Gastroesophageal sphincter (tissue), 4 donors: ENCODE measurements at regions not wholly inside any gene's neighbourhood (a gene's known extent, or its start where the extent isn't known, plus 50 kb on each side); places are given as distances from the start of the nearest gene placed in this dataset.

ENCODE experiments used
- ATAC-seq: fragments of 150-250 bp; one replicate; pipeline ENCODE4 v1.9.1; 2016; ENCODE audit warnings: mild to moderate bottlenecking, moderate library complexity
- H3K27ac ChIP-seq, 4 donors: fragments of 200-600 bp; sonication (generic) in 3 of 4; 1 replicate in 3 of 4; 2 replicates in 1 of 4; pipeline ENCODE4 v1.5.1; 2016 to 2019
- H3K27me3 ChIP-seq: fragments of 200-600 bp; sonication (generic); one replicate; pipeline ENCODE4 v1.5.1; 2019
- H3K36me3 ChIP-seq, 2 donors: fragments of 200-600 bp; sonication (generic); one replicate each; pipeline ENCODE4 v1.5.1; 2019; ENCODE audit warnings: control low read depth in 1 of 2
- H3K4me1 ChIP-seq, 3 donors: fragments of 200-600 bp; sonication (generic); 1 replicate in 2 of 3; 2 replicates in 1 of 3; pipeline ENCODE4 v1.5.1; 2016 to 2019; ENCODE audit warnings: control low read depth in 2 of 3
- H3K4me3 ChIP-seq, 2 donors: fragments of 200-600 bp; sonication (generic); one replicate each; pipeline ENCODE4 v1.5.1; 2019; ENCODE audit warnings: mild to moderate bottlenecking in 1 of 2, moderate library complexity in 1 of 2
- H3K9me3 ChIP-seq, 3 donors: fragments of 200-600 bp; sonication (generic); one replicate each; pipeline ENCODE4 v1.5.1; 2017 to 2019; ENCODE audit warnings: control low read depth in 2 of 3
- EP300 ChIP-seq: sonication (generic); formaldehyde crosslinking; IDR thresholded peaks from one replicate; pipeline ENCODE4 v1.6.1; 2017; ENCODE audit warnings: antibody characterized with exemption, mild to moderate bottlenecking
- POLR2A ChIP-seq, 2 donors: fragments of 450-650 bp; IDR thresholded peaks; one replicate each; pipeline ENCODE4 v1.6.1; 2017; ENCODE audit warnings: antibody characterized with exemption in 2 of 2, mild to moderate bottlenecking in 2 of 2, moderate library complexity in 1 of 2
- POLR2AphosphoS5 ChIP-seq: sonication (generic); formaldehyde crosslinking; IDR thresholded peaks from one replicate; pipeline ENCODE4 v1.6.1; 2017; ENCODE audit warnings: antibody characterized with exemption
- WGBS, 2 donors: methylation state at CpG; one replicate each; pipeline ENCODE4 v1.1.5; 2018; ENCODE audit warnings: low coverage in 1 of 2; 5-methylcytosine and 5-hydroxymethylcytosine counted together
- TF ChIP-seq, protein P1 (sequence below), 4 experiments: fragments of 200-600 bp in 2 of 4; fragments of 450-650 bp in 2 of 4; sonication (generic) in 1 of 4; IDR thresholded peaks; one replicate each; pipeline ENCODE4 v1.5.1; 2017 to 2019; ENCODE audit warnings: antibody characterized with exemption in 4 of 4, mild to moderate bottlenecking in 2 of 4, moderate library complexity in 2 of 4

DNA sequence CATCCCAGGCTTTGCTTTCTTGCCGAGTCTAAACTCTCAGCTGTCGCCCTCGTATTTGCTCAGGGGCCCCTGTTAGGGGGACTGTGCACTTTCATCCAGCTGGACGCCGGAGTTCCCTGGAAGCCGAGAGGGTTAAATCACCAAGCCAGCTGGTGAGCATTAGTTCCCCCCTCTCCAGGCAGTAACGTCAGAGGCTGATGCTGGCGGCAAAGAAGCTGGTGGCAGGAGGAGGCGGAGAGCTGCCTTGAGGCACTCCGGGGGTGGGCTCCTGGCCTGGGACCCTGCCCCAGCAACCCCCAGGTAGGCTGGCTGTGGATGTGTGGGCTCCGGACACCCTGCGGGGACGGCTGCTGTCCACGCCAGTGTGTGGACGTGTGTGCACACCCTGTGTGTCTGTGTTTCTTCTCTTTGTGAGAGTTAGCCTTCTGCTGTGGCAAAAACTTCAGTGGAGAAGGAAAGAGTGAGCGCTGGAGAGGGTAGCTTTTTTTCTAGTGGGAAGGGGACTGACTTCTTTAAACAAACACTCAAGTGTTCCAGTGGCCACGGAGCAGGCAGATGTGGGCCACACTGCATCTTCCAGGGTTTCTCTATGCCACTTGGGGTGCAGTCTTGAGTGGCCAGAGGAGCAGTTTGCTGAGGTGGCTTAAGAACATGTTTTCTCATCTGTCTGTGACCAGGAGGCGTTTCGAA, 84.7 kb downstream of the GLI2 start:
- WGBS, 2 donors, result 38 to 40% methylated on average over 1 to 12 of the region's 19 CpGs
- TF ChIP-seq, protein P1, sequence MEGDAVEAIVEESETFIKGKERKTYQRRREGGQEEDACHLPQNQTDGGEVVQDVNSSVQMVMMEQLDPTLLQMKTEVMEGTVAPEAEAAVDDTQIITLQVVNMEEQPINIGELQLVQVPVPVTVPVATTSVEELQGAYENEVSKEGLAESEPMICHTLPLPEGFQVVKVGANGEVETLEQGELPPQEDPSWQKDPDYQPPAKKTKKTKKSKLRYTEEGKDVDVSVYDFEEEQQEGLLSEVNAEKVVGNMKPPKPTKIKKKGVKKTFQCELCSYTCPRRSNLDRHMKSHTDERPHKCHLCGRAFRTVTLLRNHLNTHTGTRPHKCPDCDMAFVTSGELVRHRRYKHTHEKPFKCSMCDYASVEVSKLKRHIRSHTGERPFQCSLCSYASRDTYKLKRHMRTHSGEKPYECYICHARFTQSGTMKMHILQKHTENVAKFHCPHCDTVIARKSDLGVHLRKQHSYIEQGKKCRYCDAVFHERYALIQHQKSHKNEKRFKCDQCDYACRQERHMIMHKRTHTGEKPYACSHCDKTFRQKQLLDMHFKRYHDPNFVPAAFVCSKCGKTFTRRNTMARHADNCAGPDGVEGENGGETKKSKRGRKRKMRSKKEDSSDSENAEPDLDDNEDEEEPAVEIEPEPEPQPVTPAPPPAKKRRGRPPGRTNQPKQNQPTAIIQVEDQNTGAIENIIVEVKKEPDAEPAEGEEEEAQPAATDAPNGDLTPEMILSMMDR (IDR thresholded peaks at IDR 0.05), result no peak
- TF ChIP-seq POLR2AphosphoS5 (peak; percentile 14), EP300 (no peak), POLR2A (IDR thresholded peaks at IDR 0.05) (no peak)
- H3K27ac ChIP-seq, result peak overlapping the region in 3 of 4 donors; percentile 4 to 56 (median 43)
- H3K4me3 ChIP-seq, result peak overlapping the region in 1 of 2 donors; percentile 27
- H3K9me3 ChIP-seq, result no peaks in the 10 kb centered on the region
- no peak for ATAC-seq
- H3K36me3 ChIP-seq, result no peaks in the 10 kb centered on the region
- H3K27me3 ChIP-seq, result no peaks in the 10 kb centered on the region
- peaks cover 0 to 51% (median 32%) of the 10 kb centered on the region in 3 donors for H3K4me1 ChIP-seq

DNA sequence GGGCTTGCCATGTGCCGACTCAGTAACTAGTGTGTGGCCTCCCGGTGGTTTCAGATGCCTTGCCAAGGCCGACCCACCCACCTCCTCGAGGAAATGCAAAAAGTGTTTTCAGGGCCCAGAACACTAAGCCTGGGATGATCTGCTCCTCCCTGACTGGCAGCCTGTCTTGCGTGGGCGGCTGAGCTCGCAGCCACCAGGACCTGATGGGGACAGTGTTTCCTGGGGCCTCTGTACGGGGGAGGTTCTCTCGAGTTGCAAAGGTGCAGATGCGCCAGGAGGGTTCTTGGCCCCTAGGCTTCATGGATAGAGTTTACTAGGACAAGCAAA, 85.2 kb downstream of the GLI2 start:
- peak overlapping the region in 3 of 4 donors; percentile 4 to 56 (median 43) for H3K27ac ChIP-seq

GRCh38 chr2:120821446-120822160, 85.9 kb downstream of the GLI2 start:
- TF ChIP-seq POLR2AphosphoS5 (no peak), EP300 (no peak), POLR2A (IDR thresholded peaks at IDR 0.05) (no peak)
- TF ChIP-seq, protein P1 (IDR thresholded peaks at IDR 0.05), result no peak
- no peak for ATAC-seq
- H3K27me3 ChIP-seq, result no peaks in the 10 kb centered on the region
- H3K27ac ChIP-seq, result peak overlapping the region in 1 of 4 donors; percentile 56
- H3K4me1 ChIP-seq, result peaks cover 0 to 63% (median 43%) of the 10 kb centered on the region in 3 donors
- 100% methylated on average over 1 of the region's 15 CpGs; no CpG with 5 or more reads in 1 of the 2 donors for WGBS, 2 donors
- no peaks in the 10 kb centered on the region for H3K36me3 ChIP-seq
- no peak overlapping the region for H3K4me3 ChIP-seq
- H3K9me3 ChIP-seq, result no peaks in the 10 kb centered on the region

More for the DNA sequence above, 85.2 kb downstream of the GLI2 start:
- ATAC-seq, result peak; percentile 10
- no peaks in the 10 kb centered on the region for H3K9me3 ChIP-seq
- no CpG with 5 or more reads among the region's 10 CpGs for WGBS, 2 donors
- TF ChIP-seq EP300 (no peak), POLR2A (IDR thresholded peaks at IDR 0.05) (no peak), POLR2AphosphoS5 (no peak)
- TF ChIP-seq, protein P1 (IDR thresholded peaks at IDR 0.05), result no peak
- H3K4me1 ChIP-seq, result peaks cover 0 to 56% (median 37%) of the 10 kb centered on the region in 3 donors
- no peaks in the 10 kb centered on the region for H3K27me3 ChIP-seq
- no peak overlapping the region for H3K4me3 ChIP-seq
- no peaks in the 10 kb centered on the region for H3K36me3 ChIP-seq

DNA sequence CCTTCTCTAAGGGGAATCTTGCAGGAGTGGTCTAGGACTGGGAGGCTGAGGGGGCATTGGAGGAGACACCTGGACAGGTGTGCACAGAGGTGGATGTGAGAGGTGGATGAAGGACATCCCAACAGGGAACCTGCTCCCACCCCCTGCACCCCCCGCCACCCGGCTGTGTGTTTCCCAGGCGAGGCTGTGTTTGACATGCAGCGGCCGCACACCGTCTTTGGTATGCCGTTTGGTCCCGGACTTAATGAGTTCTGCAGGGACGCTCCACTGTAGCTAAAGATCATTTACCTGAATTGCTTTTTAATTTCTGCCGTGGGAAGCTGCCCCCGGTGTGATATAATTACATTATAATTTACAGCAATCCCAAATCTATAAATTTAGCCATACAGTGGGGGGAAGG, 87.3 kb downstream of the GLI2 start:
- Histone ChIP-seq H3K36me3 (no peaks in the 10 kb centered on the region), H3K9me3 (no peaks in the 10 kb centered on the region), H3K27ac (no peak overlapping the region), H3K4me3 (no peak overlapping the region), H3K27me3 (no peaks in the 10 kb centered on the region), H3K4me1 (peaks cover 0 to 69% (median 47%) of the 10 kb centered on the region in 3 donors)
- TF ChIP-seq POLR2A (IDR thresholded peaks at IDR 0.05) (no peak), POLR2AphosphoS5 (no peak), EP300 (no peak)
- TF ChIP-seq, protein P1 (IDR thresholded peaks at IDR 0.05), result no peak
- no peak for ATAC-seq
- 87 to 89% methylated on average over 5 to 11 of the region's 11 CpGs for WGBS, 2 donors
